CD4-positive, CD25-positive, alpha-beta regulatory T cell (primary cell): ENCODE measurements at regions not wholly inside any gene's neighbourhood (a gene's known extent, or its start where the extent isn't known, plus 50 kb on each side); places are given as distances from the start of the nearest gene placed in this dataset.
"Not testable (repeated sequence)": the region's sequence is repeated elsewhere in the genome, so short reads cannot be mapped to it uniquely, and the experiment has no call there.

Source experiments
- ATAC-seq, 2 donors: fragments of 150-1000 bp; cut with Tn5 transposase; one replicate each; pipeline ENCODE4 v1.10.0; 2021; ENCODE audit warnings: low read depth in 2 of 2, moderate number of reproducible peaks in 2 of 2, moderate library complexity in 1 of 2
- DNase-seq, 3 donors: peaks; one replicate each; pipeline versions ENCODE4 v3.0.0 to v3.0.0-alpha.2; 2012 to 2022; ENCODE audit warnings: mixed read lengths in 1 of 3
- H3K27ac ChIP-seq: one replicate; pipeline ENCODE4 v1.7.0; 2013; ENCODE audit warnings: mild to moderate bottlenecking, low read length; ENCODE audit not compliant: insufficient read depth, poor library complexity, severe bottlenecking
- H3K27me3 ChIP-seq: one replicate; pipeline ENCODE4 v1.7.0; 2013; ENCODE audit warnings: low read length; ENCODE audit not compliant: control insufficient read depth, insufficient read depth
- H3K36me3 ChIP-seq: one replicate; pipeline ENCODE4 v1.7.0; 2013; ENCODE audit warnings: mild to moderate bottlenecking, low read length, moderate library complexity; ENCODE audit not compliant: control insufficient read depth, insufficient read depth
- H3K4me1 ChIP-seq: 2 replicates; pipeline ENCODE4 v1.7.0; 2013; ENCODE audit warnings: mild to moderate bottlenecking, low read length; ENCODE audit not compliant: insufficient read depth, control insufficient read depth, poor library complexity, severe bottlenecking
- H3K4me3 ChIP-seq: one replicate; pipeline ENCODE4 v1.7.0; 2013; ENCODE audit warnings: low read depth, mild to moderate bottlenecking, low read length, moderate library complexity
- H3K9me3 ChIP-seq, 2 experiments: 1 replicate in 1 of 2; 2 replicates in 1 of 2; pipeline ENCODE4 v1.7.0; 2013; ENCODE audit warnings: low read length in 2 of 2, mild to moderate bottlenecking in 1 of 2, moderate library complexity in 1 of 2; ENCODE audit not compliant: control insufficient read depth in 2 of 2
- H3K27ac Mint-ChIP-seq, 3 donors: one replicate each; pipeline ENCODE4 v1.8.0; 2020 to 2022; ENCODE audit warnings: mild to moderate bottlenecking in 3 of 3, mixed read lengths in 3 of 3, moderate library complexity in 2 of 3
- H3K27me3 Mint-ChIP-seq: one replicate; pipeline ENCODE4 v1.8.0; 2022; ENCODE audit warnings: mild to moderate bottlenecking, mixed read lengths
- H3K36me3 Mint-ChIP-seq: one replicate; pipeline ENCODE4 v1.8.0; 2020; ENCODE audit warnings: mixed read lengths
- H3K4me1 Mint-ChIP-seq, 4 donors: one replicate each; pipeline ENCODE4 v1.8.0; 2020 to 2022; ENCODE audit warnings: mixed read lengths in 4 of 4, mild to moderate bottlenecking in 1 of 4
- H3K4me3 Mint-ChIP-seq, 4 donors: one replicate each; pipeline ENCODE4 v1.8.0; 2020 to 2022; ENCODE audit warnings: mild to moderate bottlenecking in 4 of 4, mixed read lengths in 4 of 4, moderate library complexity in 3 of 4
- H3K9me3 Mint-ChIP-seq, 7 donors: one replicate each; pipeline ENCODE4 v1.8.0; 2020 to 2022; ENCODE audit warnings: mixed read lengths in 7 of 7, mild to moderate bottlenecking in 3 of 7, moderate library complexity in 2 of 7

GRCh38 chr1:228842094-228842775 is 107.0 kb downstream of the RHOU start:
- peaks cover 0 to 9% (median 5%) of the 10 kb centered on the region in 7 donors for H3K9me3 Mint-ChIP-seq
- DNase-seq: no peak
- no peaks in the 10 kb centered on the region for H3K36me3 Mint-ChIP-seq
- H3K4me1 ChIP-seq: no peaks in the 10 kb centered on the region
- H3K4me3 ChIP-seq: no peak overlapping the region
- H3K27ac Mint-ChIP-seq: no peak overlapping the region
- H3K4me1 Mint-ChIP-seq: no peaks in the 10 kb centered on the region
- ATAC-seq: no peak
- H3K27me3 ChIP-seq: no peaks in the 10 kb centered on the region
- no peaks in the 10 kb centered on the region for H3K36me3 ChIP-seq
- H3K27me3 Mint-ChIP-seq: peaks cover 3% of the 10 kb centered on the region
- no peak overlapping the region for H3K27ac ChIP-seq
- no peak overlapping the region for H3K4me3 Mint-ChIP-seq
- peaks cover 0 to 3% of the 10 kb centered on the region in 2 experiments for H3K9me3 ChIP-seq

- Histone ChIP-seq H3K36me3 (no peaks in the 10 kb centered on the region), H3K4me3 (no peak overlapping the region), H3K27ac (no peak overlapping the region), H3K27me3 (no peaks in the 10 kb centered on the region), H3K4me1 (no peaks in the 10 kb centered on the region), H3K9me3 (peaks cover 0 to 3% of the 10 kb centered on the region in 2 experiments)
- no peak for ATAC-seq
- Mint-ChIP-seq H3K27me3 (peaks cover 7% of the 10 kb centered on the region), H3K4me3 (no peak overlapping the region), H3K36me3 (no peaks in the 10 kb centered on the region), H3K4me1 (no peaks in the 10 kb centered on the region), H3K27ac (no peak overlapping the region), H3K9me3 (peaks cover 0 to 9% (median 4%) of the 10 kb centered on the region in 7 donors)
- no peak for DNase-seq
Measured at GRCh38 chr1:228845101-228845500, 109.8 kb downstream of the RHOU start.

- ATAC-seq (no peak), DNase-seq (no peak)
- Mint-ChIP-seq H3K27me3 (peaks cover 8% of the 10 kb centered on the region), H3K4me3 (no peak overlapping the region), H3K9me3 (peaks cover 0 to 9% (median 3%) of the 10 kb centered on the region in 7 donors), H3K36me3 (no peaks in the 10 kb centered on the region), H3K27ac (no peak overlapping the region), H3K4me1 (no peaks in the 10 kb centered on the region)
- H3K27ac ChIP-seq: no peak overlapping the region
- H3K9me3 ChIP-seq: peaks cover 0 to 3% of the 10 kb centered on the region in 2 experiments
- no peaks in the 10 kb centered on the region for H3K4me1 ChIP-seq
- no peaks in the 10 kb centered on the region for H3K36me3 ChIP-seq
- peaks cover 1% of the 10 kb centered on the region for H3K27me3 ChIP-seq
- no peak overlapping the region for H3K4me3 ChIP-seq
Measured at GRCh38 chr1:228846952-228847351, 111.7 kb downstream of the RHOU start.

- not testable (repeated sequence) for H3K36me3 Mint-ChIP-seq, H3K27ac ChIP-seq, H3K27me3 ChIP-seq, DNase-seq, H3K4me3 ChIP-seq, H3K27ac Mint-ChIP-seq, H3K4me1 Mint-ChIP-seq, H3K9me3 Mint-ChIP-seq, H3K9me3 ChIP-seq, ATAC-seq, H3K27me3 Mint-ChIP-seq, H3K36me3 ChIP-seq, H3K4me3 Mint-ChIP-seq, H3K4me1 ChIP-seq
Measured at GRCh38 chr1:228847451-228847850, 112.2 kb downstream of the RHOU start.

GRCh38 chr1:228848406-228848805 is 113.1 kb downstream of the RHOU start:
- Histone ChIP-seq H3K27ac (no peak overlapping the region), H3K36me3 (no peaks in the 10 kb centered on the region), H3K4me1 (no peaks in the 10 kb centered on the region), H3K27me3 (peaks cover 5% of the 10 kb centered on the region), H3K4me3 (no peak overlapping the region), H3K9me3 (no peaks in the 10 kb centered on the region)
- Mint-ChIP-seq H3K36me3 (no peaks in the 10 kb centered on the region), H3K4me3 (no peak overlapping the region), H3K27ac (no peak overlapping the region), H3K9me3 (peaks cover 0 to 1% (median 0%) of the 10 kb centered on the region in 7 donors), H3K27me3 (peaks cover 8% of the 10 kb centered on the region), H3K4me1 (no peaks in the 10 kb centered on the region)
- ATAC-seq (no peak), DNase-seq (no peak)

GRCh38 chr1:228849011-228849541 is 113.8 kb downstream of the RHOU start:
- no peaks in the 10 kb centered on the region for H3K4me1 Mint-ChIP-seq
- H3K4me1 ChIP-seq: no peaks in the 10 kb centered on the region
- H3K27ac ChIP-seq: no peak overlapping the region
- H3K27me3 ChIP-seq: peaks cover 7% of the 10 kb centered on the region
- no peak for ATAC-seq
- no peaks in the 10 kb centered on the region for H3K36me3 Mint-ChIP-seq
- H3K27ac Mint-ChIP-seq: no peak overlapping the region
- H3K9me3 Mint-ChIP-seq: peaks cover 0 to under 1% (median 0%) of the 10 kb centered on the region in 7 donors
- H3K4me3 Mint-ChIP-seq: no peak overlapping the region
- H3K27me3 Mint-ChIP-seq: peaks cover 8% of the 10 kb centered on the region
- DNase-seq: no peak
- no peak overlapping the region for H3K4me3 ChIP-seq
- no peaks in the 10 kb centered on the region for H3K36me3 ChIP-seq
- H3K9me3 ChIP-seq: no peaks in the 10 kb centered on the region

GRCh38 chr1:228850141-228851100 is 115.1 kb downstream of the RHOU start:
- no peak overlapping the region for H3K4me3 ChIP-seq
- DNase-seq (no peak), ATAC-seq (no peak)
- Mint-ChIP-seq H3K4me1 (no peaks in the 10 kb centered on the region), H3K27ac (no peak overlapping the region), H3K9me3 (peaks cover 0 to 2% (median 0%) of the 10 kb centered on the region in 7 donors), H3K4me3 (no peak overlapping the region), H3K36me3 (no peaks in the 10 kb centered on the region), H3K27me3 (peaks cover 10% of the 10 kb centered on the region)
- no peaks in the 10 kb centered on the region for H3K9me3 ChIP-seq
- peaks cover 7% of the 10 kb centered on the region for H3K27me3 ChIP-seq
- no peaks in the 10 kb centered on the region for H3K4me1 ChIP-seq
- no peaks in the 10 kb centered on the region for H3K36me3 ChIP-seq
- H3K27ac ChIP-seq: no peak overlapping the region
